SK-N-MC (cell line): ENCODE measurements at regions not wholly inside any gene's neighbourhood (a gene's known extent, or its start where the extent isn't known, plus 50 kb on each side); places are given as distances from the start of the nearest gene placed in this dataset.

Experiments used
- EZH2 ChIP-seq: fragments of 200-600 bp; sonication (generic); IDR thresholded peaks from one replicate; pipeline ENCODE4 v1.6.1; 2017; ENCODE audit warnings: antibody characterized with exemption
- POLR2AphosphoS5 ChIP-seq: IDR thresholded peaks from 2 replicates; pipeline ENCODE4 v1.6.1; 2012; ENCODE audit warnings: mild to moderate bottlenecking, low read depth, low read length, borderline replicate concordance

DNA sequence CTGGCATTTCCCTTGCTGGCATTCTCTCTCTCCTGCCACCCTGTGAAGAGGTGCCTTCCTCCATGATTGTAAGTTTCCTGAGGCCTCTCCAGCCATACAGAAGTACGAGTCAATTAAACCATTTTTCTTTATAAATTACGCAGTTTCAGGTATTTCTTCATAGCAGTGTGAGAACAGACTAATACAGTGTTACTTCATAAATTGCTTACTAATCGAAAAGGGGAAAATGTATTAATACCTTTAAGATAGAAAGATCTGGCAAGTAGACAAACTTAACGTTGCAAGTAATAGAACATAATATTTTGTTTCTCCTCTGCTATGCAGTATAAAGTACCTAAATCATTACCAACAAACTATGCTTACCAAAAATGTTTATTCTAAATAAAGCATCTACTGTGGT, 178.3 kb upstream of the LAMA2 start:
- TF ChIP-seq POLR2AphosphoS5, result no peak
- no peak for TF ChIP-seq EZH2
